Activated effector memory CD4-positive, alpha-beta T cell treated with Interleukin-2 at 50 U/mL for 16 hours (primary cell): ENCODE measurements at regions not wholly inside any gene's neighbourhood (a gene's known extent, or its start where the extent isn't known, plus 50 kb on each side); places are given as distances from the start of the nearest gene placed in this dataset.
"Not testable (repeated sequence)": the region's sequence is repeated elsewhere in the genome, so short reads cannot be mapped to it uniquely, and the experiment has no call there.

Experiments
- DNase-seq: peaks from one replicate; pipeline ENCODE4 v3.0.0-alpha.2; 2020

DNA sequence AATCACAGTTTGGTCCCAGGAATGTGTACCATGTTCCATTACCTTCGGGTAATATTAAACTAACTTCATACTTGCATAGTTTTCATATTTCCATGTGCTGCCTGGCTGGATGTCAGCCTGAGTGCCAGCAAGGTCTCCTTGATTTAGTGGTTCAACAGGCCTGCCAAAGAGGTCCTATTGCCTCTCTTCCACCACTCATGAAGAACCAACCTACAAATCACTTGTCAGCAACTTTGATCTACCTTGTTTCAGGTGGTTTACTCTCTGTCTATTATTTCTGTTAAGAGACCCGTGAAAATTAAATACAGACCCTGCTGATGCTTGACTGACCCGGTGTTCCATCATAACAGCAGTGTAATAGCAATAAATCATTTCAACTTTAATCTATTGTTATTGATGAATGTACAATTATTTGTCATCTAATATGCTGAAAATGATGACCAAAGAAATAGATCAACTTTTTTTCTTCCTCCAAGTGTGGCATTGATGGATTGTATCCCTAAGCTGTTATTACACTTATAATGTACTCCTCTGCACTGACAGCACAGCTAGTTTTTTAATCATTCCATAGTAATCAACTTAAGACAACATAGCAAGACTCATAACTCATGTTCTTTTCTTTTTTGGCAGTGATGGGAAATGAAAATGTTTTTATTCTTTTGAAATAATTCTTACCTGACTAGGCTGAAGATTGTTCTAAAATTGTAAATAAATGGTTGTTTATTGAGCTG lies 1220.2 kb upstream of the ACVR2A start:
- no peak for DNase-seq

DNA sequence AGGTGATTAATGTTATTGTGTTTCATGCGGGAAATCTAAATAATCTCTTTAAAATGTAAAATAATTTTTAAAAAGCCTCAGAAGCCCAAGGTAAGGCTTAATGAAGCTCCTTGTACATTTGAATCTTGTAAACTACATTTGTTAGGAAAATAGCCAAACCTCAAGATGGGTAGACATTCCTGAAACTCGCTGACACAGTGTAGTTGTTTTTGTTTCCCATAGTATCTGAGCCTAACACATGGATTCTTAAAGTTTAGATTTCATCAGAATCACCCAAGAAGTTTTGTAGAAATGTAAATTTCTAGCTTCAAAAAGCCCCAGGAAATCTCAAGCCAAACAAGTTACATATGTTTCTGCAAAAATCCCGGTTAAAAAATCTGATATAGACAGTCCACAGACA lies 1221.1 kb upstream of the ACVR2A start:
- no peak for DNase-seq

DNA sequence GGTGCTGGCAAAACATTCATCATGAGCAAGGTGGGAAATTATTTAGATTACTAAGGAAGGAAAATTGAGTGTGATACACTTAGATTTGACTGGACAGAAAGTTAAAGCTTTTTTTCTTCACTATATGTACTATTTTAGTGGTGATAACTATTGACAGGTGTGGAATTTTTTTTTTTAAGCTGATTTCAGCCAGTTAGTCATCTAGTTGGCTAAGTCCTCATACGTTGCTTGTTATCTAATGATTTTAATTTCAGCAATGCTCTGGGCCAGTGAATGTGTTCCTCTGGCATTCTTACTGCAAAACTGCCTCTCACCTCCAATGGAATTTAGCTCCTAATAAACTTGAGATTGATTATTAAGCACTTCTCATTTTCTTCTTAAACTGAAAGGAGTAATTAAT lies 1223.2 kb upstream of the ACVR2A start:
- DNase-seq = no peak

DNA sequence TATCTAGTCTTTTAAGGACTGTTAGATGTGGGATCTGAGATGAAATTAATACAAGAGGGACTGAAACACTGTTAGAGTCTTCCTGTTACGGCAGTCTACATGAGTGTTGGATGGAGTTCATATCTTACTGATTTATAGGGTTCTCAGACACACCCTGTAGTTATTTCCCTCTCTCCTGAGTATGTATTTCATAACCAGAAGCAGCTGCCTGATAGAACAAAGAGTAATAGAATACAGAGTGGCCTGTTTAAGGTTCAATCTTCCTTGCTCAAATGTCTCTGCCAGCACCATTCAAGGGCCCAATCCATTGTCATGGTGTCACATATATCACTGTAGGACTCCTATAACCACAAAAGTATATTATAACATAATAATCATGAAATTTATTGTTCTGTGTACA lies 1229.1 kb upstream of the ACVR2A start:
- no peak for DNase-seq

DNA sequence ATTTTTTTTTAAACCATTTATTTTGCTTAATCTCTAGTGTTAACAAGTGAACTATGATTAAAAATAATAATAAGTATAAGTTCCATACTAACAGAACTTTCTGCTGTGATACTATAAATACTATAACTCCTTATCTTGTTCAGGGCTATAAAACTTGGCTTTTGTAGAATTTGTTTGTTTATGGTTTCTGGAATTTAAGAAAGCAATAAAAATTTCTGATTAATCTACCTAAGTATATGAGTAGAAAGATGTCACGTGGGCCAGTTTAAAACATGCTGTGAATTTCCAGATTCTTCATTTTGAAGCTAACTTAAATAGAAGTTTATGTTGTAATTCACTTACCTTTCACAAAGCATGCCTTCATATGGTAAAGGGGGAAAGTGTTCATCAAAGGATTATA lies 1236.3 kb upstream of the ACVR2A start:
- DNase-seq = no peak

DNA sequence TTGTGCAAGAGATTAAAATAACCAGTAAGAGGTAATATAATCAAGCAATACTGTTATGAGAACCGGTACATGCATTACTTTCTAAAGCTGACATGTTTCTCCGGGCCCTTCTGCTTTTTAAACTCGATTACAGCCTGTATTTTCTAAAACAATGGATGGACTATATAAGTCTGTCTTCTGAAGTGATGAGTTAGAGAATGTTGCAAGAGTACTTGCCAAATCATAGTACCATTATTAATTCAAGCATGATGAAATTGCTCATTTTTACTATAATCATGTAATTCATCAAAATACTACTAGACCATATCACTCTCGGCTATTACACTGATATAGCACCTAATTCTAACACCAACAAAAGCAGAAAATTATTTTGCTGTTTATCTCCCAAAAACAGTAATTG lies 1240.3 kb upstream of the ACVR2A start:
- no peak for DNase-seq

DNA sequence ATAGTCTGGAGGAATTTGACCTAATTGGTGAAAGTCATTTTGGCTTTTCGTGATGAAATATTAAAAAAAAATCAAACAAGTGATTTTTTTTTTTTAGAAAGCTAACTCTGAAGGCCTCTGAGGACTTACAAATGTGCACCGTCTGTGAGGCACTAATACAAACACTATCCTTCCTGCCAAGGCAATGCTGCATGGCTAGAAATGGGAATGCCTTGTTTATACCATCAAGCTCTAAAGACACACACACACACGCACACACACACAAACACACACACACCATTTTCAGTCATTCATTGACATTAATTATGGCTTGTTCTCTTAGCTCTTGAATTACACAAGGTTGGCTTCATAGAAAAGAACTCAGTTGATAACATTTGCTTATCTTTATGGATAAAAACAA lies 1242.0 kb upstream of the ACVR2A start:
- DNase-seq = no peak

DNA sequence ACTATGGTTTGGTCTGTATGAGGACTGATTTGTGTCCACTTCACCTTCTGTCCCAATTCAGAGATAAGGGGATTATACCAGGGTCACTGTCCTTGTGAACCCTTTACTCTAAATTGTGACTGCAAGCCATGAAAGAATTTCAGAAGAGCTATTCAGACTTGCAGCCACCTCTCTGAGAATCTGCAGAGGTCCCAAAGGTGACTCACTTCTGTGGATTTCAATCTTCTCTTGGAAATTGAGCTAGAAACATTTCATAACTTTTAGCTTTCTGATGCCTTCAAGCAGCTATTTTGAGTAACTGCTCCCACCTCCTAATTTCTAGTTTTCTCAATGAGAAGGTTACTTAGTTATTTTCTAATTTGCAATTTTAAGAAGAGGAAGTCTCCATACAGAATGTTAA lies 1242.4 kb upstream of the ACVR2A start:
- no peak for DNase-seq

DNA sequence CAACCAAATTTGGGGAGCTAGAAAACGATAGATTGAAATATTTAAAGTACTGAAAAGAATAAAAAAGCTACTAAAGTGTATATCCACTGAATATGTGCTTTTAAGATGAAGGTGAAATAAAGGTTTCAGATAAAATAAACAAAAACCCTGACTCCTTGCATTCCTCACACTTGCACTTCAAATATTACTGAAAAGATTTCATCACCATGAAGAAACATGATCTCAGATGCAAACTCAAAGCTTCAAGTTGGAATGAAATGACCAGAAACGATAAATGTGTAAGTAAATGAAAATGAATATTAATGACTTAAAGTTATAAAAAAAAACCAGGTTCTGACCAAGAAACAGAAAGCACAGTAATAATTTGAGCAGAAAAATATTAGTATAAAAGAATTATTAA lies 1246.0 kb upstream of the ACVR2A start:
- no peak for DNase-seq

DNA sequence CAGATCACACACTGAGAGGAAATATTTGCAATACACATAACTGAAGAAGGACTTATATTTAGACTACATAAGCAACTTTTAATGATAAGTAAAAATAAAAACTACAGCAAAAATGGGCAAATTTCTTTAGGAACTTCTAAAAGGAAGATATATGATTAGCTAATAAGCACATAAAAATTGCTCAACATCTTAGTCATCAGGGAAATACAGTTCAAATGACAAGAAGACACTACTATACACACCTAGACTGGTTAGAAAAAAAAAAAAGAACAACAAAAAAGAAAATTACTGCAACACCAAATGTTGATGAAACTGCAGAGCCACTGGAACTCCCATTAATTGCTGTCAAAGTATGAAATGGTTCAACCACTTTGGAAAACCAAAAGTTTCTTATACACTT lies 1247.5 kb upstream of the ACVR2A start:
- DNase-seq = no peak

DNA sequence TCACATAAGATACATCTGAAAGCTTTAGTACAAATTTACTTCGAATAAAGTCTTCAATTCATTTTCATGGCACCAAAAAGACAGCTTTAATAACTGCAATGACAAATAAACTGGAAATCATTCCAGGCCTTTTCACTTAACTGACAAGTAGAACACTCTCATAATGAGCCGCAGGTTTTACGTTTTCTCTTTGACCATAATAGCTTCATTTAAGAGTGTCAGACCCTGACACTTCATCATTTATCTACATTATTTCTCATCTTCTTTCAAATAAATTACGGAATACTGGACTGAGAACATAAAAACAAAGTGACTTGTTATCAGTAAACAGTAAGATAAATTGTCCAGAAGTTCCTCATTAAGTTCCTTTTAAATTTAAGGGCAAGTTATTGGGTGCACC lies 1252.9 kb upstream of the ACVR2A start:
- DNase-seq = no peak

DNA sequence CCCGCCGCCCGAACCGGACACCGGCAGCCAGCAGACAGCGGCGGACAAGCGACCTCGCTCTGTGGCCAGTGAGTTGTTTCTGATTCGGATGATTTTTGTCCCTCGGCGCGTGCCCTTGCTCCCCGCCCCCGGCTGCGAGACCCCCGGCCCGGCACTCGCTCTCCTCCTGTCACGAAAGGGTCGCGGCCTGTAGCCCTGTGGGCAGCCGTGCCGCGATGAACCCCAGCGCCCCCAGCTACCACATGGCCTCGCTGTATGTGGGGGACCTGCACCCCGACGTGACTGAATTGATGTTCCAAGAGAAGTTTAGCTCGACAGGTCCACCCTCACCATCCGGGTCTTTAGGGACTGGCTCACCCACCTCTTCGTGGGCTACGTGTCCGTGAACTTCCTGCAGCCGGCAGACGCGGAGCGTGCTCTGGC lies 1257.5 kb upstream of the ACVR2A start:
- no peak for DNase-seq

DNA sequence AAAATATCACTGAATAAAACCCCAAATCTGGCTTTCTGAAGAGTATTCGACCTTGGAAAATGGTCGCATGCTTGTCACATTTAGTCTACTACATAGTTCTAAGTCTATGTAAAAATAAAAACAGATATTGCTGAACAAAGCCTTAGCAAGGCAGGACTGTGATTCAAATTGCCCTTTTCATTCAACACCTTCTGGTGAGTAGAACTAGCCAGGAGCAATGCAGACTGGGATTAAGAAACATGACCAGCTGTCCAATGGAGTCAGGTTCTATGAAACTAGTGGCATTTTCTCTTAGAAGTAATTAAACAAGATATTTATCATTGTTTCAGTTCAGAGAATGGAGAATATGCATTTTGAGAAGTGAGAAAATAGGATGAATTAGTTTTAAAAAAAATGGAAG lies 1260.5 kb upstream of the ACVR2A start:
- DNase-seq = no peak

DNA sequence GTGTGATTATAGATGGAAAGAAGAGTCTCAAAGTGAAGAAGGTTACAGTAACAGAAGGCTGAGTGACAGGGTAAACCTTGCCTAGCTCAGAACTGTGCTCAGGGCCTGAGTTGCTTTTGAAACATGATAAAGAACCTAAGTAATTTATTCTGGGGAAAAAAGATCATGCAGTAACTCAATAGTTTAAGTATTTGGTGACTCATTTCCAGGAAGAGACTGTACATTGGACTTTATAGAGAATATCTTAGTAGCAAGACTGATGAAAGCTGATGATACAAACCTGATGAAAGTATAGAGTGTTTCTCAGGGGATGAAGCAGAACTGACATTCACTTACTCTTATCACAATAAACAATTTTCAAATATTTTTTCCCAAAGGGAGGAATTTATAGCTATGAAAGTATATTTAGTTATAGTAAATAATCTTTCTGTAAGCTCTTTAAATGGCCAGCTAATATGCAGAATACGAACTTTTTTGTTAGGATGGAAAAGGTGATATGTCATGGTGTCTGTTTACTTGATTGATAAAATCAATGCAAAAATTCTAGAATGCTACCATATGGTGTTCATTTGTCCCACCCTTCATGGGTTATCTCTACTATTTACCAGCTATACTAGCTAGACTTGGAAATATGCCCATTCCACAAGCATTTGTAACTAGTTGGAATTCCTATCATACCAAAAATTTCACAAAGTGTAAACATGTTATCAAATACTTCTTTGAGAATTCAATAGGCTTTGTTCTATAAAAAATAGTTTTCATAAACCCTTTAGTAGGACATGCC lies 1265.5 kb upstream of the ACVR2A start:
- no peak for DNase-seq

DNA sequence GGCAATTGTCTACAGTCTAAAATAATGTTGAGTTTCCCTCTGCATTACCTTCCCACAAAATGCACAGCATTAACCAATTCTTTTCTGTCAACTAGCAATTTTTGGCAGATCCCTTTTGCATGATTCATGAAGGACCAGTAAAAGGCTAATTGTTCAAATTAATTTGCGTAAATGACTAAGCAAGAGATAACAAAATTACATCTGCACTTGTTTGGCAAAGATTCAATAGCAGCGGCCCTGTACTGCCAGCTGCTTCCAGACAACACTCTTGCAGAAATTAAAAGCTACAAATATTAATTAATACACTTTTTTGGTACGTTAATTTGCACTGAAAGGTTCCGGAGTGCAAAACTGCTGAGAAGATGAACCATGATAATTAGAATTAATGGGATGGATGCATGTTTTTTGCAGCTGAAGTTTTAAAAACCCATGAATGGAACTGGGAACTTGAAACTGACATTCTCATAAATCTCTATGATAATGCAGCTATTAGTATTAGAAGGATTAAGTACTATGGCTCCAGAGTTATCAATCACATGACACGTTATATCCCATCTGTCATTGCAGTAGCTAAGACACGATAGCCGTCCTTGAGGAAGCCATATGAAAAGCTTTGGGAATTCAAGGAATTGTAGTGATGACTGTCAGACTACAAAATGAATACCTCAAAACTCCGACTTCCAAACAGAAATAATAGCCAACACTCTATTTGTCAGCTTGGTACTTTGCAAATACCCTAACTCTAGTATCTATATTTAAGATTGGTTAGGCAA lies 1268.3 kb upstream of the ACVR2A start:
- DNase-seq = no peak

DNA sequence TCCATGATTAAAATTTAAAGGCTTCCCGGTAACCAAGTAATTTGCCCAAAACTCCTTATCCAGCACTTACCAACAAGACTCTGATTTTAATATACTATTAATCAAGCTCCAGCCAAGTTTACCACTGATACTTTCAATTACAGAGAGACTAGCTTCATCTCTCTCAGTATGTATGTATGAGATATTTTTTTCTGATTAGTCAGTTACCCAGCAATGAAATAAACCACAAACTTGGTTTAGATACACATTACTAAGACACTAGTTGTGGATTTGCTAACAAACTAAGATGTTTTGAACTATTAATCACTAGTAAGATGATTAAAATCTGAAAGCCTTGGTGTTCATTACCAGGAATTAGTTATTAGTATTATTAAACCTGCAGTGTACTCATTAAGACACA lies 1272.2 kb upstream of the ACVR2A start:
- no peak for DNase-seq

DNA sequence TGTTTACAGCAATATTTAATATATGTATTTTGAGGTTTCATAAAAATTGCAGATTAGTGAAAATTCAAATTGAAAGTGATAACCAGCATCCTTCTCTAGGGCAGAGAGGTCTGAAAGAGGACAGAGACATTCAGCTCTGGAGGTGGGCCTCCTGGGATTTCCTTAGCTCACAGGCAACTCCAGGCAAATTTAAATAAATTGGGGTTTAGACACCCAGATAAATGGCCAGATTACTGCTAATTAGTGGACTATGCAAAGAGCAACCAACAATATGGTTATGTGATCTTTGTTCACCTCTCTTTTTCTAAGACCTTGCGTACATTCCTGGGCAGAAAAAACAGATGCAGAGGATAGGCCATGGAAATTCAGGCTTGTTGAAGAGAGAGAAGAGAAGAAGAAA lies 1282.8 kb upstream of the ACVR2A start:
- no peak for DNase-seq

DNA sequence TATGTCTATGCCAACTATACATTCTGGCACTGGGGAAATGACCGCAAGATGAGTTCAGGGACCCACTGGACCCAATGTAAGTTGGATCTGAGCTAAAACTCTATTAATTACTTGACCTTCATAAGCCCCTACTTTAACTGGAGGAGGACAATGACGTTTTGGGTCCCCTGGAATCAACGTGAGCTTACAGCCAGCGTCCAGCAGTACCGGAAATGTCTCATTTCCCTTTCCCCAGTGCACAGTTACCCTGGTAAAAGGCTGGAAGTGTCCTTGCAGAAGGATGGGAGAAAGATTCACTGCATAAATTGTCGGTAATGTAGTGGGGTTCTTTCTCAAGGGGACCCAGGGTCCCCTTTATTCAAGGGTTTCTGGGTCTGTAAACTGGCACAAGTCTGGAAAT lies 1297.6 kb upstream of the ACVR2A start:
- no peak for DNase-seq

DNA sequence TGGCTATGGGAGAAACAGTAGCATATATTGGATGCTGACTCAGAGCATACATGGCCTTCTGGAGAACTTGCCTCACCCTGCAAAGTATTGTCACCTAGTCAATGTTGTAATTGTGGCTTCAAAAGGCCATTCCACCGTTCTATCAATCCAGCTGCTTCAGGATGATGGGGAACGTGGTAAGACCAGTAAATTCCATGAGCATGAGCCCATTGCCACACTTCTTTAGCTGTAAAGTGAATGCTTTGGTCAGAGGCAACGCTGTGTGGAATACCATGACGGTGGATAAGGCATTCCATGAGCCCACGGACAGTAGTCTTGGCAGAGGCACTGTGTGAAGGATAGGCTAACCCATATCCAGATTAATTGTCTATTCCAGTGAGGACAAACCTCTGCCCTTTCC lies 1300.1 kb upstream of the ACVR2A start:
- DNase-seq = no peak

DNA sequence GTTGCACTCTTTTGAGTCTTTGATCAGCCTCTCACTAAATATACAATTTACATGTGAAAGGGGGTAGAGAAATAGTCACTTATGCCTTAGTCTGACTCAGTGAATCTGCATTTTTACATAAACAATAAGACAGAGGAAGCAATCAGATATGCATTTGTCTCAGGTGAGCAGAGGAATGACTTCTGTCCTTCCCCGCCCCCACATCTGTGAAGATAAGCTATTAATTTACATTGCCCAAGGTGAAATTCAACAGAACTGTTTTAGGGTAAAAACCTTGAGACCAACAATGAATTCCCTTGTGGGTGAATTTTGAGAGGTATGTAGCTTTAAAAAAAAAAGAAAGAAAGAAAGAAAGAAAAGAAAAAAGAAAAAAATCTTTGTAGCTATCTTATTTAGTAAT lies 1302.9 kb upstream of the ACVR2A start:
- DNase-seq = no peak

DNA sequence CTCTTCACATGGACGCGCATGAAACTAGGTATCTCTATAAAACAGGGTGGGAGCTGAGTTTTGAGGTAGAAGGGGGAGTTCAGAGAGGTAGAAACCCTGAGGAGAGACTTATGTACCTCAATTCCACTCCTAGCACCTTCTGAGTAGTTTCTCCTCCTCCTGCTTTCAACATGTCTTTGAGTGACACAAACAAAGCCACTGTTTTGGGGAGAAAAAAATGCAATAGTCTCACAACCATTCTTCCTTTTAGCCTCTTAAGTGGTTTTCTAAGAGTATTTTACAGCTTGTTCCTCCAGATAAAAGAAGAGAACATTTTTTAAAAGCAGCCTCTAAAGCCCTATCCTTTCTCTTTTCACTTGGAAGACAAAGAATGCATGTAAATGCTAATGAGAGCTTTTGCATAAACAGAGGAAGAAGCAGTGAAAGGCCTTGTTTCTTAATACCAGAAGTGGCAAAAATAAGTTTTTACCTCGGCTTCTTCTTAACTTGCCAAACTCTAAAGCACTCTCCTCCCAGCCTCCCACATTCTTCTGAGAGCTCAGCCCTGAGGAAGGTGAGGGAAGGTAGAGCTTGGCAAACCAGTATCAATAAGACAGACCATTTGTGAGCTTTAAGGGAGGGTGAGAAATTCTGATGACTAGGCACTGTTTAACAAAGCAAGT lies 1304.4 kb upstream of the ACVR2A start:
- no peak for DNase-seq

DNA sequence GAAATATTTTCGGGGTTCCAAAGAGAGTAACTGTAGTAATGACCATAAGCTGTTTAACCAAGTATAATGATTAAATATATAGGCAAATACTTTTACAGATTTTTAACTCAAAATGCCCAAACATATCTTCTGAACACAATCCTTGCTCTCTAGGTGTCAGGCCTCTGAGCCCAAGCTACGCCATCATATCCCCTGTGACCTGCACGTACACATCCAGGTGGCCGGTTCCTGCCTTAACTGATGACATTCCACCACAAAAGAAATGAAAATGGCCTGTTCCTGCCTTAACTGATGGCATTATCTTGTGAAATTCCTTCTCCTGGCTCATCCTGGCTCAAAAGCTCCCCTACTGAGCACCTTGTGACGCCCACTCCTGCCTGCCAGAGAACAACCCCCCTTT lies 1305.1 kb upstream of the ACVR2A start:
- DNase-seq = not testable (repeated sequence)

DNA sequence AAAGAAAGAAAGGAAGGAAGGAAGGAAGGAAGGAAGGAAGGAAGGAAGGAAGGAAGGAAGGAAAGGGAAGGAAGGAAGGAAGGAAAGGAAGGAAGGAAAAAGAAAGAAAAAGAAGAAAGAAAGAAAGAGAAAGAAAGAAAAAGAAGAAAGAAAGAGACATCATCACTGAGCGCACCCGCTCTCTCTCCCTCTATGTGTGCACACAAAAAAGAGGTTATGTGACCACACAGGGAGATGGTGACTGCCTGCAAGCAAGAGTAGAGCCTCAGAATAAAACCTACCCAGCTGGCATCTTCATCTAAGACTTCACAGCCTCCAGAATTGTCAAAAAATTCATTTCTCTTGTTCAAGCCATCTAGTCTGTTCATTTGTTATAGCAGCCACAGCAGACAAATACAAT lies 1307.4 kb upstream of the ACVR2A start:
- DNase-seq = no peak
